Ramos (cell line): ENCODE measurements at regions not wholly inside any gene's neighbourhood (a gene's known extent, or its start where the extent isn't known, plus 50 kb on each side); places are given as distances from the start of the nearest gene placed in this dataset.
"Not testable (repeated sequence)": the region's sequence is repeated elsewhere in the genome, so short reads cannot be mapped to it uniquely, and the experiment has no call there.

Source experiments
- in situ Hi-C: fragments of 300-500 bp; cut with MboI; formaldehyde crosslinking; loops from one replicate; pipeline ENCODE4 v1.14.3; 2022; ENCODE audit warnings: low sequenced_read_pairs; ENCODE audit not compliant: unreplicated experiment

DNA sequence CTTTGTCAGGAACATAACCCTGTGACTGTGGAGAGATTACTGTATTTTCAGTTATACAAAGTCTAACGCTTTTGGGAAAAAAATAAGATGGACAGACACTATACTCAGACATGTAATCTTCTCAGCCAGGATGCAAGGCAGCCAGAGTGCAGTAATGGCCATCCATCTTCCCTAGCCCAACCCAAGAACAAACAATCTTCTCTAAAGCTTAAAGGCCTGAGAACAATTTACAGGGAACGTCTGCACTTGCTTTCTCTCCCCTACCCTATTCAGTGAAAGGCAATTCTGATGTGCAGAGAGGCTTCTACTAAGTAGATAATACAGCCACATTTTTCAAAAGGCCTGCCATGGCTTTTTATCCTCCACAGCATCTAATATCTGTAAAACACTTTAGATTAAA, 471.3 kb downstream of the FGF13 start:
- in situ Hi-C loops: no loop called here

DNA sequence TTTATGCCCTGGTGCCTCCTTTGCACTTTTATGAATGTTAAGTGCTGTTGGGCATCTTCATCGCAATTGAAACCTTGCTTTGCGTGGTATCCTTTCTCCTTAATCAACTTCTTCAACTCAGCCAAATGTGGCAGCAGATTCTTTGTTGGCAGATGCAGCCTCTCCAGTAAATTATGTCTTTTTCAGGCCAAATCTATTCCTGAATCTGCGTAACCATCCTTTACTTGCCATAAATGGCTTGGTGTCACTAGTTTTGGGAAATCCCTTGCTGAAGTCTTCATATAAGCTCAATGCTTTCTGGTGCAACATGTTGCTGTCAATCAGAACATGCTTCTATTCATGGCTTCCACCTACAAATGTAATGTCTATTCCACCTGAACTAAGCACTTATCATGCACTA, 457.5 kb downstream of the FGF13 start:
- in situ Hi-C loops: no loop called here

- in situ Hi-C loops: no loop called here
Observed at GRCh38 chrX:138255373-138255772, 456.1 kb downstream of the FGF13 start.

DNA sequence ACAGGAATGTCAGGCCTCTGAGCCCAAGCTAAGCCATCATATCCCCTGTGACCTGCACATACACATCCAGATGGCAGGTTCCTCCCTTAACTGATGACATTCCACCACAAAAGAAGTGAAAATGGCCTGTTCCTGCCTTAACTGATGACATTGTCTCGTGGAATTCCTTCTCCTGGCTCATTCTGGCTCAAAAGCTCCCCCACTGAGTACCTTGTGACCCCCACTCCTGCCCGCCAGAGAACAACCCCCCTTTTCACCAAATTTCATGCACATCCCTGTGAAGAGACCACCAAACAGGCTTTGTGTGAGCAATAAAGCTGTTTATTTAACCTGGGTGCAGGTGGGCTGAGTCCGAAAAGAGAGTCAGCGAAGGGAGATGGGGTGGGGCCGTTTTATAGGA, 447.4 kb downstream of the FGF13 start:
- in situ Hi-C loops: not testable (repeated sequence)

GRCh38 chrX:138270931-138271330, 440.6 kb downstream of the FGF13 start:
- in situ Hi-C loops: no loop called here

DNA sequence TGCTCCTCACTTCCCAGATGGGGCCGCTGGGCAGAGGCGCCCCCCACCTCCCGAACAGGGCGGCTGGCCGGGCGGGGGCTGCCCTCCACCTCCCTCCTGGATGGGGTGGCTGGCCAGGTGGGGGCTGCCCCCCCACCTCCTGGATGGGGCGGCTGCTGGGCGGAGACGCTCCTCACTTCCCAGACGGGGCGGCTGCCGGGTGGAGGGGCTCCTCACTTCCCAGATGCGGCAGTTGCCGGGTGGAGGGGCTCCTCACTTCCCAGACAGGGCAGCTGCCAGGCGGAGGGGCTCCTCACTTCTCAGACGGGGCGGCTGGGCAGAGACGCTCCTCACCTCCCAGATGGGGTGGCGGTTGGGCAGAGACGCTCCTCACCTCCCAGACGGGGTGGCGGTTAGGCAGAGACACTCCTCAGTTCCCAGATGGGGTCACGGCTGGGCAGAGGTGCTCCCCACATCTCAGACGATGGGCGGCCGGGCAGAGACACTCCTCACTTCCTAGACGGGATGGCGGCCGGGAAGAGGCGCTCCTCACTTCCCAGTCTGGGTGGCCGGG, 428.8 kb downstream of the FGF13 start:
- in situ Hi-C loops: not testable (repeated sequence)

- in situ Hi-C loops: no loop called here
Observed at GRCh38 chrX:138287205-138287877, 424.2 kb downstream of the FGF13 start.

- in situ Hi-C loops: no loop called here
Observed at GRCh38 chrX:138294951-138295350, 416.6 kb downstream of the FGF13 start.

- in situ Hi-C loops: no loop called here
Observed at GRCh38 chrX:138298268-138298667, 413.2 kb downstream of the FGF13 start.

DNA sequence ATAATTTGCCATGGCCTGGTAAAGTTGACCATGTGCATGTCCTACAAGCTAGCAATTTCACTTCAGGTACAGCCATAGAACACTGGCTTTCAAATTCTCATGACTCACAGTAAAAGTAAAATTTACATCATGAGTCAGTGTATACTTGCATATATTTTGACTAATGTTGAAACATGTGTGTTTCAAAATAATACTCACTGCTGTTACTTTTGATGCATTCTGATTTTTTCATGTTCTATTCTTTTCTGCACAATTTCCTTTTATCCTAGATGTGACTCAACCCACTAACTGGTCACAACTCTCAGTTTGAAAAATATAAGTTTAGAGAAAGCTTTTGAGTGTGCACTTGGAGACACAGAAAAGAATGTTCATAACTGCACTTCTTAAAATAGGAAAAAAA, 365.7 kb downstream of the FGF13 start:
- in situ Hi-C loops: no loop called here

DNA sequence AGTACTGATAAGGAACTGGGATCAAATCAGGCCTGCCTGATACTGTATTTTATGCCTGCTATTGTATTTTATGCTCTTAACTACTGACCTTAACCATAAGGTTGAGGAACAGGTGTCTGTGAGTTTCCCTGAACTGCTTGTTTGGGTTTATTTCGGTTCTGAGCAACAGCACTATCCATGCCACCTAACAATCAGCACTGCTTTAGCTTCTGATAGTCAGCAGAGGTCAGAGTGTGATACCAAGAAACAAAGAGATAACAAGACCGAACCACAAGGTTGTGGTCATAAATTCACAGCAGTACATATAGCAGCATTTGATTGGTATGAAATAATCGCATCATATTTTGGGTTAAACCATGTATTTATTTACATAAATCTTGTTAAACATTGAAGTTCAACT, 362.2 kb downstream of the FGF13 start:
- in situ Hi-C loops: no loop called here

DNA sequence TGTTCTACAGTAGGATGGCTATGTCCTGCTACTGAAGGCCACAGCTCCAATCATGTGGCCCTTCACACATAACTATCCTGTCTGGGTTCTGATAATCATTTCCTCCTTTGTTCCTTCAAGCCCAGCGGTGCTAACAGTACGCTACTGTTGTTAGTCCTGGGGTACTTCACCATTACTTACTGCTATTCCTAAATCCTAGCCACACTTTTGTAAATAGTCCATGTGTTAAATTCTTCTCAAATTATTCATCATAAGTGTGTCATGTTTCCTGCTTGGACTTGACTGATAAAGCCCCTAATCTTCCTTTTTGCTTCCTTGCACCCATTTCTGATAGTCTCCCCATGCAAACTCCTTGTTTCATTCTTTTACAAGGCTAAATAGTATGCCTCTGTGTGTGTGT, 332.6 kb downstream of the FGF13 start:
- in situ Hi-C loops: no loop called here

DNA sequence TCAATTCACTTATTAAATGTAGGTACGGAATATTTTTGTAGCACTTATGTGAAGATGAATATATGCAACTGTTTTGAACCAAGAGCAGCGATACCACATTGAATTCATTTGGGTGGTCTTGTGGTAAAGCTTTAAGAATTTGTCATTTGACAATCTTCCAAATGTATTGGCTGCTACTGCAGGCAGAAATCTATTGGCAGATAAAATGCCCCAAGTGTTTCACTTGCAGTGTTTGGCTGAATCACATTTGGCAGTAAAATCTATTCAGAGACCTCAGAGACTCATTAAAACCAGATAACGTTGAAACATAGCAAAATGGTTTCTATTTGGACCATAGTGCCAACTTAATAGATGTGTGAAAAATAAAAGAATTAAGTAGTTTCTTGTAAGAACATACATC, 303.4 kb downstream of the FGF13 start:
- in situ Hi-C loops: no loop called here

DNA sequence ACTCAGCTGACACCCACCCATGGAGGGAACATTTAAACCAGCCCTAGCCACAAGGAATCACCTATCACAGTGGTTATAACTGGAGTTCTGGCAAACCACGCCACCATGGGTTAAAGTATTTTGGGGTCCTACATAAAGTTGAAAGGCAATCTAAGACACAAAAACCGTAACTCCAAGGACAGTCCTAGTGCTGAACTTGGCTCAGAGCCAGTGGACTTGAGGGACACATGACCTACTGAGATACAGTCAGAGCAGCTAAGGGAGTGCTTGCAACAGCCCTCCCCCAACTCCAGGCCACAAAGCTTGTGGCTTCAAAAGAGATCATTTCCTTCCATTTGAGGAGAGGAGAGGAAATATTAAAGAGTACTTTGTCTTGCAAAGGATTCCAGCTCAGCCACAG, 300.5 kb downstream of the FGF13 start:
- in situ Hi-C loops: no loop called here
